HFF-Myc (cell line): ENCODE measurements at regions not wholly inside any gene's neighbourhood (a gene's known extent, or its start where the extent isn't known, plus 50 kb on each side); places are given as distances from the start of the nearest gene placed in this dataset.

Source experiments
- DNase-seq: peaks from one replicate; pipeline ENCODE4 v3.0.0-alpha.2; 2011; ENCODE audit warnings: low read depth; ENCODE audit errors: extremely low read depth
- H3K4me3 ChIP-seq: replicated peaks from 2 replicates; pipeline ENCODE4 v1.5.1; 2011; ENCODE audit warnings: low read depth, mild to moderate bottlenecking, control low read depth, low read length
- CTCF ChIP-seq: IDR thresholded peaks from 2 replicates; pipeline ENCODE4 v1.5.1; 2012; ENCODE audit warnings: mild to moderate bottlenecking, low read depth, low read length, control low read depth; ENCODE audit errors: missing control alignments

DNA sequence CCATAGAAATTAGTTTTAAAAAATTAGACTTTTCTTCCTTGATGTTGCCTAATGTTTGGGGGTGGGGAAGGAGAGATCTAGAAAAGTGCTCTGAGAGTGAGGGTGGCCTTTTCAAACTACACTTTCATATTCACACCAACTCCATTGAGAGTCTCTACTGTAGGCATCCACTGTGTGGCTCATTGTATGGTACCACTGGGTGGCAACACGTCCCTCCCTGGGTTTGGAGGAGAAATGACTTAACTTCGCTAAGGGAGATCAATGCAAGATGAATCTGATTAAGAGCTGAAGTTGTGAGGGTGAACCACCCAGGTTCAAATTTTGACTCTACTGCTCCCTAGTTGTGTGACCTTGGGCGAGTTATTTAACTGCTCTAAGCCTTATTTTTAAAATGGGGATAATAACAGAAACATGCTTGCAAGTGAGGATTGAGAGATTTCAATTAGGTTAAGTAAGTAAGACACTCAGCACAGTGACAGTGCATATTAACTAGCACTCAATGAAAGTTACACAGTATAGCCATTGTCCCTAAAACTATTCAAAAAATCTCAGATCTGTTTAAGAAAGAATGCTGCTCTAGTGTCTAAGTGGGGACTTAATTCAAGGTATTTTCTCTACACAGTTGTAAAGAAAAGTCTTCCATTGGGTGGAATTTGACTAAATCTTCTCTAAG, 193.5 kb upstream of the CNR1 start:
- H3K4me3 ChIP-seq: no peak overlapping the region
- no peak for TF ChIP-seq CTCF
- no peak for DNase-seq

GRCh38 chr6:88358846-88359245, 192.7 kb upstream of the CNR1 start:
- no peak for DNase-seq
- H3K4me3 ChIP-seq: no peak overlapping the region
- no peak for TF ChIP-seq CTCF

- TF ChIP-seq CTCF: no peak
- no peak for DNase-seq
- H3K4me3 ChIP-seq: no peak overlapping the region
Observed at GRCh38 chr6:88349511-88349910, 183.4 kb upstream of the CNR1 start.

DNA sequence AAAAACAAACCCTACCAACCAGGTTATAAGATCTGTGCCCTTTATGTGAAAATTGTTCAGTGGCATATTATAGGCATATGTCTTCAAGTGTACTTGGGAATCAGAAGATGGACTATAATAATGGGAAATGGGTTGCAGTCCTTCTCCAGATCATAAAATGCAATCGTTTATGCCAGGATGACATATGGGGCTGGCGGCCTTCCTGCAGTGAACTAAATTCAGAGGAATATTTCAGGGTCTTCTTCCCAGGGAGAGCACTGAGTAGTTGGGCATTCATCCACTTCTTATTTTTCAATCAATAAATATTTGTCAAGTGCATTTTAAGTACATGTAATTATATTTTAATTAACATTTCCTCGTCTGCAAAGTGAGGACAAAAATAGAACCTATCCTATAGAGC, 176.2 kb upstream of the CNR1 start:
- no peak for TF ChIP-seq CTCF
- DNase-seq: no peak

GRCh38 chr6:88339761-88340160, 173.6 kb upstream of the CNR1 start:
- H3K4me3 ChIP-seq: no peak overlapping the region
- no peak for TF ChIP-seq CTCF
- no peak for DNase-seq

More for the DNA sequence above, 176.2 kb upstream of the CNR1 start:
- no peak overlapping the region for H3K4me3 ChIP-seq

GRCh38 chr6:88321306-88321705, 155.2 kb upstream of the CNR1 start:
- TF ChIP-seq CTCF: no peak
- no peak for DNase-seq
- no peak overlapping the region for H3K4me3 ChIP-seq

GRCh38 chr6:88311561-88311960, 145.4 kb upstream of the CNR1 start:
- TF ChIP-seq CTCF: no peak
- DNase-seq: no peak
- H3K4me3 ChIP-seq: no peak overlapping the region
